Ectodermal cell (in vitro differentiated cells): ENCODE measurements at regions not wholly inside any gene's neighbourhood (a gene's known extent, or its start where the extent isn't known, plus 50 kb on each side); places are given as distances from the start of the nearest gene placed in this dataset.

Experiments
- H3K27ac ChIP-seq: 2 replicates; pipeline ENCODE4 v1.7.0; 2013; ENCODE audit warnings: mild to moderate bottlenecking, low read depth, low read length; ENCODE audit not compliant: insufficient read depth, poor library complexity, severe bottlenecking
- H3K27me3 ChIP-seq: 2 replicates; pipeline ENCODE4 v1.7.0; 2013; ENCODE audit warnings: mild to moderate bottlenecking, low read length; ENCODE audit not compliant: insufficient read depth, control insufficient read depth, poor library complexity, severe bottlenecking
- H3K36me3 ChIP-seq: one replicate; pipeline ENCODE4 v1.7.0; 2013; ENCODE audit warnings: low read length; ENCODE audit not compliant: control insufficient read depth, insufficient read depth
- H3K4me1 ChIP-seq: one replicate; pipeline ENCODE4 v1.7.0; 2013; ENCODE audit warnings: low read length; ENCODE audit not compliant: control insufficient read depth, insufficient read depth
- H3K4me3 ChIP-seq: 2 replicates; pipeline ENCODE4 v1.7.0; 2013; ENCODE audit warnings: low read depth, low read length, control low read depth; ENCODE audit not compliant: insufficient read depth
- H3K9me3 ChIP-seq: 2 replicates; pipeline ENCODE4 v1.7.0; 2013; ENCODE audit warnings: mild to moderate bottlenecking, low read length, moderate library complexity; ENCODE audit not compliant: control insufficient read depth
- WGBS, 2 experiments: methylation state at CpG; one replicate each; pipeline ENCODE4 v1.1.7; 2013; ENCODE audit warnings: missing lambda C conversion rate in 2 of 2; 5-methylcytosine and 5-hydroxymethylcytosine counted together

GRCh38 chr5:120152472-120152871 lies 311.6 kb upstream of the PRR16 start:
- no peak overlapping the region for H3K27ac ChIP-seq
- H3K36me3 ChIP-seq = no peaks in the 10 kb centered on the region
- no peak overlapping the region for H3K4me3 ChIP-seq
- WGBS, 2 experiments = 92 to 94% methylated on average over 2 of the region's 2 CpGs
- H3K9me3 ChIP-seq = no peaks in the 10 kb centered on the region
- no peaks in the 10 kb centered on the region for H3K27me3 ChIP-seq
- no peaks in the 10 kb centered on the region for H3K4me1 ChIP-seq

- H3K27me3 ChIP-seq = no peaks in the 10 kb centered on the region
- no peak overlapping the region for H3K27ac ChIP-seq
- no peak overlapping the region for H3K4me3 ChIP-seq
- 95 to 96% methylated on average over 3 to 4 of the region's 4 CpGs for WGBS, 2 experiments
- H3K9me3 ChIP-seq = no peaks in the 10 kb centered on the region
- H3K36me3 ChIP-seq = no peaks in the 10 kb centered on the region
- H3K4me1 ChIP-seq = no peaks in the 10 kb centered on the region
These were observed 311.2 kb upstream of the PRR16 start for GRCh38 chr5:120152931-120153330.

DNA sequence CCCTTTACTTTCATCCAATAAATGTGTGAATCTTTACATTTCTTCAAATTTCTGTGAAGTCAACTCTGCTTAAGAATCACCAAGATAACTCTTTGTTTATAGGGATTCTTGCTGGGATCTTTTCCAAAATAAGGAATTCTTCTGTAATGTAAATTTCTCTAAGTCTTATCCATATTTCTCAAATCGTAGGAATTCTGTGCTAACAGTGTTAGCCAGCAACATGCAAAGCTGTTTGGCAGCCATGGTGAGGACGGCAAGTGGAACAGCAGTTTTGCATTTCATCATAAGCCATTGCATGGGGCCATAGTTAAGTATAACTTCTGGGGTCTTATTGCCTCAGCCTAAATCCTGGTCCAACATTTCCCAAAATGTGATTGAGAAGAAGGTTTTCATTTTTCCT lies 310.5 kb upstream of the PRR16 start:
- H3K4me1 ChIP-seq = no peaks in the 10 kb centered on the region
- H3K27me3 ChIP-seq = no peaks in the 10 kb centered on the region
- no peaks in the 10 kb centered on the region for H3K36me3 ChIP-seq
- H3K27ac ChIP-seq = no peak overlapping the region
- no peak overlapping the region for H3K4me3 ChIP-seq
- H3K9me3 ChIP-seq = no peaks in the 10 kb centered on the region
- WGBS, 2 experiments = 87 to 88% methylated on average over 2 of the region's 2 CpGs

DNA sequence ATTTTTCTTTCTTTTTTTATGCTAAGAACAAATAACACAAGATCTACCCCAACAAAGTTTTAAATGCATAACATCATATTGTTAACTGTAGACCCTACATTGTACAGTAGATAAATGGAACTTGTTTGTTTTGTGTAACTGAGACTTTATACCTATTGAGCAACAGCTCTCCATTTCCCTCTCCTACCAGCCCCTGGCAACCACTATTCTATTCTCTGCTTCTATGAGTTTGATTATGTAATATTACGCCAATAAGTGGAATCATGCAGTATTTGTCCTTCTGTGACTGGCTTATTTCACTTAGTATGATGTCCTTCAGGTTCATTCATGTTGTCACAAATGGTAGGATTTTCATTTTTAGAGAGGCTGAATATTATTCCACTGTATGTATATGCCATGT lies 308.2 kb upstream of the PRR16 start:
- no peaks in the 10 kb centered on the region for H3K27me3 ChIP-seq
- 93 to 100% methylated on average over 1 of the region's 1 CpG for WGBS, 2 experiments

DNA sequence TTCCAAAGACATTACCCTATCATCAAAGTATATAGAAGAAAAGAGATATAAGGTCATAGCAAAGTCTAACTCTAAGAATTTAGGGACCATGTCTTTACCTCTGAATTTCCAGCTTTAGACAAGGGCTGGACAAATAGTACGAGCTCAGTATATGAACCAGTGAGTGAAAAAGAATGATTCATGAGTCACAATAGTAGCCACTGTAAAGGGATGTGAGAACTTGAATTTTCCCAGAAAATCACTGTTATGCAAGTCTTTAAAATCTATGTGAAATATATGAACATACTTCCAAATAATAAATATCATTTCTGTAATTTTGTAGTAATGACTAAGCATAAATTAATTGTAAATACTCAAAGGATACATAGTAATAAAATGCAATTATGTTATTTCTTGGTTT lies 305.9 kb upstream of the PRR16 start:
- H3K4me3 ChIP-seq = no peak overlapping the region
- no peaks in the 10 kb centered on the region for H3K27me3 ChIP-seq
- no peaks in the 10 kb centered on the region for H3K9me3 ChIP-seq
- H3K27ac ChIP-seq = no peak overlapping the region
- 88 to 93% methylated on average over 1 of the region's 1 CpG for WGBS, 2 experiments
- H3K4me1 ChIP-seq = no peaks in the 10 kb centered on the region
- no peaks in the 10 kb centered on the region for H3K36me3 ChIP-seq

More for the DNA sequence above, 308.2 kb upstream of the PRR16 start:
- Histone ChIP-seq H3K4me1 (no peaks in the 10 kb centered on the region), H3K4me3 (no peak overlapping the region), H3K36me3 (no peaks in the 10 kb centered on the region), H3K9me3 (no peaks in the 10 kb centered on the region), H3K27ac (no peak overlapping the region)

DNA sequence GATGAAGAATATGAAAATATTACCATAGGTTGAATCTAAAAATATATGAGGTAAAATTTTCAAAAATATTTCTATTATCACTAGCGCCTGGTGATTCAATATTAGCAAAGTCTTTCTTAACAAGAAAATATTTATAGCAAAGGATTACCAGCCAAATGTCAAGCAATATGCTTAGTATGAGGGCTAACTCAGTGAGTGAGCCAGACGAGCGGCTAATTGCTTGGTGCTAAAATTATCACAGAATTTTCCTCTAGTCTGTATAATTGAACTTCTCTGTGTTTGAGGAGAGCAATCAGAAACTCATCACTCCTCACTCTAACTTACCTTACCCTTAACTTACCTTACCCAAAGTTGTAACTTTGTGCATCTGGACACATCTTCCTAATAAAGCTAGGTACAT lies 304.9 kb upstream of the PRR16 start:
- Histone ChIP-seq H3K4me3 (no peak overlapping the region), H3K27me3 (no peaks in the 10 kb centered on the region), H3K4me1 (no peaks in the 10 kb centered on the region), H3K9me3 (no peaks in the 10 kb centered on the region), H3K36me3 (no peaks in the 10 kb centered on the region), H3K27ac (no peak overlapping the region)
- 79% methylated on average over 2 of the region's 3 CpGs; no CpG with 5 or more reads in 1 of the 2 experiments for WGBS, 2 experiments

GRCh38 chr5:120160124-120160895 lies 303.8 kb upstream of the PRR16 start:
- Histone ChIP-seq H3K9me3 (no peaks in the 10 kb centered on the region), H3K4me3 (no peak overlapping the region), H3K27ac (no peak overlapping the region), H3K27me3 (no peaks in the 10 kb centered on the region), H3K4me1 (no peaks in the 10 kb centered on the region), H3K36me3 (no peaks in the 10 kb centered on the region)
- 84 to 90% methylated on average over 2 to 4 of the region's 4 CpGs for WGBS, 2 experiments

DNA sequence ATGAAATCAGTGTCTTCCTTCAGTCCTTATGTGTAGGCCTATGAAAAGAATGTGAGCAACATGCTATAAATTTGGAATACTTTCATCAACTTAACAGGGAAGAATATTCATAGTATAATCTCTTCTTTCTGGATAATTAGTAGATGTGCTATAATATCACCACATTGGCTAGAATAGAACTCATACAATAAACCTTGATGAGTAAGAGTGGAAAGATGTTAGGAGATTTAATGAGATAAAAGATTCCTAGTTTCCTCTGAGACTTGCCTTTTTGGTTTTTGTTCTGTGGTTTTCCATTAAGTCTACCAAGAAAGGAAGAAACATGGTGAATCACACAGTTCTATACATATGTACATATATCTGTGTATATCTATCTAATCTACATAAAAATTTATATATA lies 301.8 kb upstream of the PRR16 start:
- Histone ChIP-seq H3K27ac (no peak overlapping the region), H3K36me3 (no peaks in the 10 kb centered on the region), H3K27me3 (no peaks in the 10 kb centered on the region), H3K4me1 (no peaks in the 10 kb centered on the region), H3K4me3 (no peak overlapping the region), H3K9me3 (no peaks in the 10 kb centered on the region)

- Histone ChIP-seq H3K4me3 (no peak overlapping the region), H3K9me3 (no peaks in the 10 kb centered on the region), H3K27me3 (no peaks in the 10 kb centered on the region), H3K4me1 (no peaks in the 10 kb centered on the region), H3K36me3 (no peaks in the 10 kb centered on the region), H3K27ac (no peak overlapping the region)
- 89 to 100% methylated on average over 2 to 3 of the region's 3 CpGs for WGBS, 2 experiments
These were observed 300.1 kb upstream of the PRR16 start for GRCh38 chr5:120164037-120164436.

GRCh38 chr5:120164986-120165385 lies 299.1 kb upstream of the PRR16 start:
- H3K4me1 ChIP-seq = no peaks in the 10 kb centered on the region
- H3K27me3 ChIP-seq = no peaks in the 10 kb centered on the region
- no peaks in the 10 kb centered on the region for H3K9me3 ChIP-seq
- no peaks in the 10 kb centered on the region for H3K36me3 ChIP-seq
- H3K4me3 ChIP-seq = no peak overlapping the region
- WGBS, 2 experiments = no CpG with 5 or more reads among the region's 1 CpG
- no peak overlapping the region for H3K27ac ChIP-seq

GRCh38 chr5:120173125-120173524 lies 291.0 kb upstream of the PRR16 start:
- no peak overlapping the region for H3K4me3 ChIP-seq
- H3K27ac ChIP-seq = no peak overlapping the region
- H3K27me3 ChIP-seq = no peaks in the 10 kb centered on the region
- H3K4me1 ChIP-seq = no peaks in the 10 kb centered on the region
- H3K9me3 ChIP-seq = no peaks in the 10 kb centered on the region
- no peaks in the 10 kb centered on the region for H3K36me3 ChIP-seq
- WGBS, 2 experiments = 93 to 96% methylated on average over 3 of the region's 3 CpGs
